Activated CD4-positive, alpha-beta T cell treated with anti-CD3 and anti-CD28 coated beads for 24 hours (primary cell): ENCODE measurements at regions not wholly inside any gene's neighbourhood (a gene's known extent, or its start where the extent isn't known, plus 50 kb on each side); places are given as distances from the start of the nearest gene placed in this dataset.

Experiments used
- DNase-seq, 2 donors: peaks; one replicate each; pipeline ENCODE4 v3.0.0-alpha.2; 2020; ENCODE audit warnings: low read depth in 2 of 2

- DNase-seq: no peak
Measured at GRCh38 chr20:24376311-24377099, 92.9 kb upstream of the SYNDIG1 start.

- no peak for DNase-seq
Measured at GRCh38 chr20:24373372-24373771, 96.1 kb upstream of the SYNDIG1 start.

- no peak for DNase-seq
Measured at GRCh38 chr20:24370911-24371695, 98.3 kb upstream of the SYNDIG1 start.

- no peak for DNase-seq
Measured at GRCh38 chr20:24370249-24370648, 99.2 kb upstream of the SYNDIG1 start.

GRCh38 chr20:24368253-24368652, 101.2 kb upstream of the SYNDIG1 start:
- DNase-seq: no peak

- no peak for DNase-seq
Measured at GRCh38 chr20:24366336-24367004, 103.0 kb upstream of the SYNDIG1 start.

GRCh38 chr20:24365670-24366069, 103.8 kb upstream of the SYNDIG1 start:
- DNase-seq: no peak

GRCh38 chr20:24364482-24364881, 104.9 kb upstream of the SYNDIG1 start:
- DNase-seq: no peak

GRCh38 chr20:24363031-24363430, 106.4 kb upstream of the SYNDIG1 start:
- no peak for DNase-seq

GRCh38 chr20:24362080-24362479, 107.3 kb upstream of the SYNDIG1 start:
- no peak for DNase-seq

GRCh38 chr20:24361541-24361940, 107.9 kb upstream of the SYNDIG1 start:
- no peak for DNase-seq

GRCh38 chr20:24360531-24360930, 108.9 kb upstream of the SYNDIG1 start:
- no peak for DNase-seq

GRCh38 chr20:24359321-24360027, 110.0 kb upstream of the SYNDIG1 start:
- DNase-seq: no peak

- DNase-seq: no peak
Measured at GRCh38 chr20:24357931-24358330, 111.5 kb upstream of the SYNDIG1 start.

GRCh38 chr20:24357177-24357576, 112.3 kb upstream of the SYNDIG1 start:
- no peak for DNase-seq

- no peak for DNase-seq
Measured at GRCh38 chr20:24353135-24353690, 116.2 kb upstream of the SYNDIG1 start.

- DNase-seq: no peak
Measured at GRCh38 chr20:24350923-24351368, 118.5 kb upstream of the SYNDIG1 start.

GRCh38 chr20:24341781-24342180, 127.6 kb upstream of the SYNDIG1 start:
- no peak for DNase-seq

- no peak for DNase-seq
Measured at GRCh38 chr20:24340933-24341332, 128.5 kb upstream of the SYNDIG1 start.

GRCh38 chr20:24339210-24339641, 130.2 kb upstream of the SYNDIG1 start:
- no peak for DNase-seq

GRCh38 chr20:24337551-24337950, 131.9 kb upstream of the SYNDIG1 start:
- no peak for DNase-seq
